ACHN (cell line): ENCODE measurements at regions not wholly inside any gene's neighbourhood (a gene's known extent, or its start where the extent isn't known, plus 50 kb on each side); places are given as distances from the start of the nearest gene placed in this dataset.
A peak's percentile ranks its signal among the peaks of the same experiment; 100 is the strongest.

Experiments used
- DNase-seq: peaks from one replicate; pipeline ENCODE4 v3.0.0-alpha.2; 2015
- in situ Hi-C: cut with HindIII; loops from 2 replicates; pipeline ENCODE4 v1.10.0; 2017; ENCODE audit warnings: low sequenced_read_pairs, low pct_ligation_motif_present, low pct_unique_long_range_greater_than_20kb

DNA sequence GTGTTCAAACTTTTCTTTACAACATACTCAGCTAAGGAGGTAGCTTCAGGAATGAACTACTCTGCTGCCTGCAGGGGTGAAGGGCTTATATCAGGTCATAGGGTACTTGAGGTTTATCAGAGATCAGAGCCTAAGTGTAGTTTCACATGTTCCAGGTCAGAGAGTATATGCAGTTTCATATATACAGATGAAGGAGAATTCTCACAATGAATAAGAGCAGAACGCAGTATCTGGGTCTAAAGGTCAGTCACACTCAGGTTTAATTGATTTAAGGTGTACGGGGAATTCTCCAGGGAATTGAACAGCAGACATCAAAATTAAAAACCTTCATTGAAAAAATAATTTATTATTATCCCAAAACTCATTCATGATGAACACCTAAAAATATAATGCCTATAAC is 700.6 kb downstream of the TECRL start:
- DNase-seq: no peak
- in situ Hi-C loops: no loop called here

DNA sequence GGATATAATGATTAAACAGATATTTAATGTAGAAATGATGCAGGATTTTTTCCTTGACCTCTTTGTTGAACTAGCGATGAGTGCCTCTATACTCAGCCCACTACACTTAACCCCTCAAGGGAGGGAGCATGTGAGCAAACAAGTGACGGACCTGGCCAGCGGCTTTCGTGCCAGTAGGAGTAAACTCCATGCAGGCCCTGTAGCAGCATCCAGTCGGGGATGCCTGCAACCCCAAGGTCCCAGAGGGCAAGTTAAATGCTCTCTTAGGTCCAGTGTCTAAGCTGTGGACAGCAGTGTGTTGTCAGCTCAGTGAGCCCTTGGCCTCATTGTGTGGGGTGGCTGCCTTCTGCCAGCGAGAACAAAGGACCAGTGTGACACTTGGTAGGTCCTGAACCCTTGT is 708.7 kb downstream of the TECRL start:
- DNase-seq: no peak
- in situ Hi-C loops: no loop called here

DNA sequence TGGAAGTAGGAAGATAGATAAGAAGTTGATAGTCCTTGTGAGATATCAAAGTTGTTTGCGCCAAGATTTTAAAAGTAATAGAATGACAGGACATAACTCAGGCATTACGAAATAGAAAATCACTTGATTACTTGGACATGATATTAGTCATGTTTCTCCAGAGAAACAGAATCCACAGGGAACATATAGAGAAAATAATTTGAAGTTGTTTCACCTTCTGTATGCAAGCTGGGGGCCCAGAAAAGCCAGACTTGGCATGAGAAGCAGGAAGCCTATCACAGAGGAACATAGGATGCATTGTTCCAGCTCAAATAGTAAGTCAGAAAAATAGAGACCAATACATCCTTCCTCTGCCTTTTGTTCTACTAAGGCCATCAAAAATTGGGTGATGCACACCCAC is 715.9 kb downstream of the TECRL start:
- DNase-seq: no peak
- in situ Hi-C loops: no loop called here

GRCh38 chr4:63678358-63678931 is 730.8 kb downstream of the TECRL start:
- DNase-seq: no peak
- in situ Hi-C loops: no loop called here

DNA sequence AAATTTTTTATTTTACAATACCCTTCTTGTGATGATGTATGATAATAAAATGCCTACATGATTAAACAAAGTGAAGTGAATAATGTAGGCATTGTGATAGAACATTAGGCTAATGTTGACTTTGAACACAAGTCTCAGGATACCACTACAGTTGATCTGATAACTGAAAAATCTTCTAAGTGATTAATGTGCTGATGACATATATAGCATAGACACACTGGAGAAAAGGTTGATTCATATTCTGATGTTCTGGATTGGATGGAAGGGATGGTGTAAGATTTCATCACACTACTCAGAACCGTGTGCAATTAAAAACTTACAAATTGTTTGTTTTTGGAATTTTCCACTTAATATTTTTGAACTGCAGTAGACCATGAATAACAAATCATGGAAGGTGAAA is 738.5 kb downstream of the TECRL start:
- in situ Hi-C loops: no loop called here
- no peak for DNase-seq

DNA sequence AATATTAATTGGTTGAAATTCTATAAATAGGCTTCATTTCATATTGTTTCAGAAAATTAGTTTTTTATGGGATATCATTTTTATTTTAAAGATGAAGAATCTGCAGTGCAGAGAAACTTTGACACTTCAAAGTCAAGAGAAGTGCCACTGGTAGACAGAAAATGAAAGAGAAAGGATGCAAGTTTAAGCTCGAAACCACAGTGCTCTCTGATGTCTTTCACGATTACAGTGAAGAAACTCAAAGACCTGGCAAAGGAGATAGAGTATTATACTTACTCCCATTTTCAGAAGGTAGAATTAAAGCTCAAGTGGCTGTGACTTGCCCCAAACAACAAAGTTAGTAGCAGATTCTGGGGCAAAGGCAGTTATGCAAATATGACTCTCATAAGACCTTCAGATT is 745.4 kb downstream of the TECRL start:
- in situ Hi-C loops: no loop called here

GRCh38 chr4:63644396-63644795 is 764.9 kb downstream of the TECRL start:
- in situ Hi-C loops: no loop called here

More for the DNA sequence above, 745.4 kb downstream of the TECRL start:
- no peak for DNase-seq

DNA sequence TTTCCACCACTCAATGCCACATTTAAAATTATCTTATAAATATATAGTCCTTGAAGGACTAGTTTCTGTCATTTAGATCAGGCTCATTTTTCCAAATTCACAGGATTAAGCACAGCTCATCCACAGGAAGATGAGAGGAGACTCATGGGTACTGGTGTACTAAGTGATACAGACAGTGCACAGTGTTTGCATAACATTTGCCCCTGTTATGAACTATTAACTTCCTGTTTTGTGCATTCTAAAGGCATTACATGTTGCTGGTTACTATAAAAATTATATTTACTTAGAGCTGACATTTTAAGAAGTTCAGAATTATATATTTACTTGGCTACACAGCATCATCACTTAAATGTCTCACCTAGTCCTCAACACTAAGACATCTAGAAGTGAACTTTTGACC is 772.0 kb downstream of the TECRL start:
- no peak for DNase-seq
- in situ Hi-C loops: no loop called here

More at GRCh38 chr4:63644396-63644795, 764.9 kb downstream of the TECRL start:
- no peak for DNase-seq

DNA sequence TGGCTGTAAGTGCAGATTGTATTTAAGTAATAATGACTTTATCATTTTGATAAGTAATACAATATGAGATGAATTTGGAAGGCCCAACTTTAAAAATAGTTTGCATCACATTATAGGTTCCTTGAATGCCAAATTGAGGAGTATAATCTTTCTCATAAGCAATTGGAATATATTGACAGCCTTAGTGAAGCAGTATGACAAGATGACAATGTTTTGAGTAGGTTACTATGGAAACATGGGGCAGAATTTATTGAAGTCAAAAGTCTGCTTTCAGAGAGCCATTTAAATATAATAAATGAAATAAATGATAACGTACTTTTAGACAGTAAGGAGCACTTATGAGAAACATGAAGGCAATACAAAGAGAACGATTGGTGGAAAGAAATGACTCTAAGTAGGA is 776.4 kb downstream of the TECRL start:
- no peak for DNase-seq
- in situ Hi-C loops: no loop called here

- no peak for DNase-seq
- in situ Hi-C loops: no loop called here
These were observed 789.0 kb downstream of the TECRL start for GRCh38 chr4:63620271-63620670.

- in situ Hi-C loops: no loop called here
- DNase-seq: no peak
These were observed 789.5 kb downstream of the TECRL start for GRCh38 chr4:63619771-63620170.

- DNase-seq: no peak
- in situ Hi-C loops: no loop called here
These were observed 790.1 kb downstream of the TECRL start for GRCh38 chr4:63618883-63619718.

DNA sequence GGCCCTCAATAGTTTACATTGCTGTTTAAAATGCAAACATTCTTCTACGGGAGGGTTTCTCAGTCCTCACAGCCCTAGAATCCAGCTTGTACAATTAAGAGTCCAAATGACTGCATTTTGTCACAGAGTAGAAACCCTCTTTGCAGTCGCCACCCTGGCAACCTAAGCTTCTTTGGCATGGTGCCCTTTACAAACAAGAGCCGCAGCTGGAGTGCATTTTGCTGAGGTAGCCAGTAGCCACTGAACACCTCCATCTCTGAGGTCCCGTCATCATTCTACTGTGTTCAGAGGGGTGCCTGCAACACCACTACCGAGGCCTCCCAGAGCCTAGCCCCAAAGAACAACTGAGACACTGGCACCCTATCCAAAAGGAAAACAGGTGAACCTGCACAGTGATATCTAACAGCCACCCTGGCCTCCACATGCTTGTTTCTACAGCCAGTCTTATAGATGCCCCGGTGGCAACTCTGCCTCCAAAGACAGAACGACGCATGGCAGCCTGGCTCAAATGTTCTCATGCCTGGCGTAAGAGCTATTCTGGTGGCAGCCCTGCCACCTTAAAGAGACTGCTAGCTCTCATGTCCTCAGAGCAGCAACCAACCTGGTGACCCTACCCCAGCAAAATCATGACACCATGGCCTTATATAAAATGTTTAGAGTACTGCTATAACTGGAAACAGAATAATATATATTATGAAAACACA is 801.9 kb downstream of the TECRL start:
- in situ Hi-C loops: no loop called here
- no peak for DNase-seq

GRCh38 chr4:63589796-63590195 is 819.5 kb downstream of the TECRL start:
- in situ Hi-C loops: no loop called here
- DNase-seq: no peak

GRCh38 chr4:63583561-63583960 is 825.7 kb downstream of the TECRL start:
- in situ Hi-C loops: no loop called here
- DNase-seq: no peak

GRCh38 chr4:63583007-63583406 is 826.2 kb downstream of the TECRL start:
- in situ Hi-C loops: no loop called here
- no peak for DNase-seq

DNA sequence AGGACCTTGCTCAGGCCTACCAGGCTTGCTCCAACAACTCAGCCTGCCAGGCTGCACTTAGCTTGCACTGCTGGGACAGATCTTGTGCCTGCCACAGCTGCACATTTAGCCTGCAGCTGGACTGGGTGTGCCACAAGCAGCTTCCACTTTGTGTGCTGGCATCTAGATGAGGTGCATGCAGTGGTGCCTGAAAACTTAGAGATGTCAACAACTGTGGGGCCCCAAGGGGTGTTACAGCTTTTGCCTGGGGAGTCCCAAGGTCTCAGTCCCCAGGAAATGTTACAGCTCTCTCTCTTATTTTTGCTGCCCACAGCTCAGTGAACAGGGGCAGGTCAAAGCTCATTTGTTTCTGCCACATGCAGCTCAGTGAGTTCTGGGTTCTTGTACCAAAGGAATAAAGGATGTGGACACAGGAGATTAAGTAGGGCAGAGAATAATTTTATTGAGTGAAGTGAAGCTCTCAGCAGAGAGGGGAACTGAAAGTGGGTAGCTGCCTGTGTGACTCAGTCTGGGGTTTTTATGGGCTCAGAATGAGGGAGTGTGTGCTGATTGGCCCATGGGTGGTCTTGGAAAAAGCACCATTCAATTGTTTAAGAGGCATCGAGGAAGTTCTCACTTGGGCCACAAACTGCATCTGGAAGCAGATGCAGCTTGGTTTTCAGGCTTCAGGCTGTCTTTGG is 828.3 kb downstream of the TECRL start:
- DNase-seq: no peak
- in situ Hi-C loops: no loop called here

- peak; percentile 16 for DNase-seq
- in situ Hi-C loops: no loop called here
These were observed 830.9 kb downstream of the TECRL start for GRCh38 chr4:63578383-63578782.

GRCh38 chr4:63566658-63567057 is 842.6 kb downstream of the TECRL start:
- in situ Hi-C loops: no loop called here

More at GRCh38 chr4:63566658-63567057, 842.6 kb downstream of the TECRL start:
- no peak for DNase-seq
